MM.1S (cell line): ENCODE measurements at regions not wholly inside any gene's neighbourhood (a gene's known extent, or its start where the extent isn't known, plus 50 kb on each side); places are given as distances from the start of the nearest gene placed in this dataset.
A peak's percentile ranks its signal among the peaks of the same experiment; 100 is the strongest.

Source experiments
- DNase-seq: peaks from one replicate; pipeline ENCODE4 v3.0.0-alpha.2; 2015
- H2AFZ ChIP-seq: fragments of 300-600 bp; sonication (generic); 2 replicates; pipeline ENCODE4 v1.6.0; 2016; ENCODE audit warnings: antibody characterized with exemption, low read length
- H3F3A ChIP-seq: fragments of 300-600 bp; sonication (generic); 2 replicates; pipeline ENCODE4 v1.6.1; 2016; ENCODE audit warnings: mild to moderate bottlenecking, antibody characterized with exemption, low read length, moderate library complexity, mixed read lengths; ENCODE audit not compliant: insufficient read depth
- H3K27ac ChIP-seq: fragments of 300-600 bp; sonication (generic); 2 replicates; pipeline ENCODE4 v1.5.1; 2016; ENCODE audit warnings: mild to moderate bottlenecking, low read length
- H3K27me3 ChIP-seq: fragments of 300-600 bp; sonication (generic); replicated peaks from 2 replicates; pipeline ENCODE4 v1.6.0; 2016; ENCODE audit warnings: low read length; ENCODE audit not compliant: insufficient read depth
- H3K36me3 ChIP-seq: fragments of 300-600 bp; sonication (generic); replicated peaks from 2 replicates; pipeline ENCODE4 v1.6.1; 2016; ENCODE audit warnings: mild to moderate bottlenecking, low read length, mixed read lengths; ENCODE audit not compliant: insufficient read depth
- H3K4me1 ChIP-seq: fragments of 300-600 bp; sonication (generic); 2 replicates; pipeline ENCODE4 v1.6.1; 2016; ENCODE audit warnings: low read length, mixed read lengths
- H3K4me2 ChIP-seq: fragments of 300-600 bp; sonication (generic); 2 replicates; pipeline ENCODE4 v1.6.0; 2016; ENCODE audit warnings: low read depth, low read length
- H3K4me3 ChIP-seq: fragments of 300-600 bp; sonication (generic); 2 replicates; pipeline ENCODE4 v1.5.1; 2016; ENCODE audit warnings: low read length, mixed read lengths
- H3K79me2 ChIP-seq: fragments of 300-600 bp; sonication (generic); 2 replicates; pipeline ENCODE4 v1.6.1; 2016; ENCODE audit warnings: mixed run types, low read length, mixed read lengths
- H3K9ac ChIP-seq: fragments of 300-600 bp; sonication (generic); 2 replicates; pipeline ENCODE4 v1.6.1; 2016; ENCODE audit warnings: low read length, mixed read lengths
- H3K9me2 ChIP-seq: fragments of 300-600 bp; sonication (generic); replicated peaks from 2 replicates; pipeline ENCODE4 v1.6.1; 2016; ENCODE audit warnings: mild to moderate bottlenecking, low read length, mixed read lengths; ENCODE audit not compliant: insufficient read depth
- H3K9me3 ChIP-seq: fragments of 300-600 bp; sonication (generic); replicated peaks from 2 replicates; pipeline ENCODE4 v1.6.1; 2016; ENCODE audit warnings: mild to moderate bottlenecking, low read length, mixed read lengths; ENCODE audit not compliant: insufficient read depth
- H4K20me1 ChIP-seq: fragments of 300-600 bp; sonication (generic); 2 replicates; pipeline ENCODE4 v1.6.1; 2016; ENCODE audit warnings: mild to moderate bottlenecking, low read length, moderate library complexity, mixed read lengths; ENCODE audit not compliant: insufficient read depth
- EZH2 ChIP-seq: fragments of 300-600 bp; sonication (generic); optimal IDR thresholded peaks from 2 replicates; pipeline ENCODE3; 2017; ENCODE audit warnings: low read depth, mild to moderate bottlenecking, antibody characterized with exemption, low read length, mixed read lengths
- EZH2phosphoT487 ChIP-seq: fragments of 300-600 bp; sonication (generic); IDR thresholded peaks from 2 replicates; pipeline ENCODE4 v1.6.1; 2018; ENCODE audit warnings: antibody characterized with exemption, low read length
- TF ChIP-seq, protein P1 (sequence below): fragments of 300-600 bp; sonication (generic); IDR thresholded peaks from 2 replicates; pipeline ENCODE4 v1.5.1; 2016; ENCODE audit warnings: antibody characterized with exemption, low read length, mixed read lengths

GRCh38 chr2:150357770-150358467, 129.5 kb downstream of the RND3 start:
- peak overlapping the region; percentile 19; the same call in 1 of the 2 replicates for H3K9ac ChIP-seq
- H3K4me3 ChIP-seq: no peak overlapping the region
- H3K9me2 ChIP-seq: no peaks in the 10 kb centered on the region
- H3K4me1 ChIP-seq: peaks cover 27% of the 10 kb centered on the region
- no peaks in the 10 kb centered on the region for H4K20me1 ChIP-seq
- peaks cover 15% of the 10 kb centered on the region for H3F3A ChIP-seq
- peak overlapping the region; percentile 67 for H3K4me2 ChIP-seq
- DNase-seq: peak; percentile 95
- H3K27me3 ChIP-seq: no peaks in the 10 kb centered on the region
- TF ChIP-seq, protein P1, sequence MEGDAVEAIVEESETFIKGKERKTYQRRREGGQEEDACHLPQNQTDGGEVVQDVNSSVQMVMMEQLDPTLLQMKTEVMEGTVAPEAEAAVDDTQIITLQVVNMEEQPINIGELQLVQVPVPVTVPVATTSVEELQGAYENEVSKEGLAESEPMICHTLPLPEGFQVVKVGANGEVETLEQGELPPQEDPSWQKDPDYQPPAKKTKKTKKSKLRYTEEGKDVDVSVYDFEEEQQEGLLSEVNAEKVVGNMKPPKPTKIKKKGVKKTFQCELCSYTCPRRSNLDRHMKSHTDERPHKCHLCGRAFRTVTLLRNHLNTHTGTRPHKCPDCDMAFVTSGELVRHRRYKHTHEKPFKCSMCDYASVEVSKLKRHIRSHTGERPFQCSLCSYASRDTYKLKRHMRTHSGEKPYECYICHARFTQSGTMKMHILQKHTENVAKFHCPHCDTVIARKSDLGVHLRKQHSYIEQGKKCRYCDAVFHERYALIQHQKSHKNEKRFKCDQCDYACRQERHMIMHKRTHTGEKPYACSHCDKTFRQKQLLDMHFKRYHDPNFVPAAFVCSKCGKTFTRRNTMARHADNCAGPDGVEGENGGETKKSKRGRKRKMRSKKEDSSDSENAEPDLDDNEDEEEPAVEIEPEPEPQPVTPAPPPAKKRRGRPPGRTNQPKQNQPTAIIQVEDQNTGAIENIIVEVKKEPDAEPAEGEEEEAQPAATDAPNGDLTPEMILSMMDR: no peak
- no peak for TF ChIP-seq EZH2phosphoT487
- no peak for TF ChIP-seq EZH2
- H3K36me3 ChIP-seq: no peaks in the 10 kb centered on the region
- H3K27ac ChIP-seq: peak overlapping the region; percentile 90
- H3K79me2 ChIP-seq: no peaks in the 10 kb centered on the region
- no peaks in the 10 kb centered on the region for H3K9me3 ChIP-seq
- 0 out of 2 replicates have a peak overlapping the region, but pooled peaks have one; percentile 34 for H2AFZ ChIP-seq

GRCh38 chr2:150355440-150355839, 132.0 kb downstream of the RND3 start:
- H3K4me3 ChIP-seq: no peak overlapping the region
- H3K4me1 ChIP-seq: peaks cover 27% of the 10 kb centered on the region
- DNase-seq: no peak
- H3K9me2 ChIP-seq: no peaks in the 10 kb centered on the region
- peaks cover 15% of the 10 kb centered on the region for H3F3A ChIP-seq
- no peak overlapping the region for H2AFZ ChIP-seq
- H3K27me3 ChIP-seq: no peaks in the 10 kb centered on the region
- no peak overlapping the region for H3K9ac ChIP-seq
- no peak overlapping the region for H3K4me2 ChIP-seq
- no peaks in the 10 kb centered on the region for H3K36me3 ChIP-seq
- no peak for TF ChIP-seq EZH2phosphoT487
- TF ChIP-seq, protein P1: no peak
- TF ChIP-seq EZH2: no peak
- H3K27ac ChIP-seq: no peak overlapping the region
- H3K79me2 ChIP-seq: no peaks in the 10 kb centered on the region
- no peaks in the 10 kb centered on the region for H3K9me3 ChIP-seq
- no peaks in the 10 kb centered on the region for H4K20me1 ChIP-seq

DNA sequence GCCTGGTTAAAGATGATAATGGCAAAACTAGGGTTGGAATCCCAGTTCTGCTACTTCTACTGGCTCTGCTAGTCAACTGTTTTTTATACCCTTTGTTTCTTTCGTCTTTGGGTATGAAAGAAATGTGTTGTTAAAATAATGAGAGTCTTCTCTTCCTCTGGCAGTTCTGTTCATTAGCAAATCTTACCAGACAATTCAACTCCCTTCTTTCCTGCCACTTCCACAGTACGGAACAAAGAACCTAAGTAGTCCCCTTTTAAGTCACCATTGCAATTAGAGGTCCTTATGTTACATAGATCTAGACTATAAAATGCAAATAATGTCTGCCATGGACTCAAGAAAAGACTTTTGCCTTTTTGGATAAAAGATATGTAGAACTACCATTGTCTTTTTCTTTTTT, 134.1 kb downstream of the RND3 start:
- no peak overlapping the region for H3K9ac ChIP-seq

More for the DNA sequence above, 134.1 kb downstream of the RND3 start:
- no peak overlapping the region for H2AFZ ChIP-seq
- no peak overlapping the region for H3K27ac ChIP-seq
- no peak overlapping the region for H3K4me2 ChIP-seq
- H3K9me2 ChIP-seq: no peaks in the 10 kb centered on the region
- H4K20me1 ChIP-seq: no peaks in the 10 kb centered on the region
- H3K27me3 ChIP-seq: no peaks in the 10 kb centered on the region
- DNase-seq: no peak
- peaks cover 11% of the 10 kb centered on the region for H3K4me1 ChIP-seq
- H3F3A ChIP-seq: peaks cover 7% of the 10 kb centered on the region
- no peaks in the 10 kb centered on the region for H3K9me3 ChIP-seq
- no peaks in the 10 kb centered on the region for H3K36me3 ChIP-seq
- no peaks in the 10 kb centered on the region for H3K79me2 ChIP-seq
- no peak overlapping the region for H3K4me3 ChIP-seq
- TF ChIP-seq EZH2phosphoT487: no peak
- TF ChIP-seq, protein P1: no peak
- no peak for TF ChIP-seq EZH2
